Fibroblast of lung (primary cell): ENCODE measurements at regions not wholly inside any gene's neighbourhood (a gene's known extent, or its start where the extent isn't known, plus 50 kb on each side); places are given as distances from the start of the nearest gene placed in this dataset.

Experiments
- DNase-seq, 2 donors: peaks; one replicate each; pipeline versions ENCODE4 v3.0.0 to v3.0.0-alpha.2; 2010; ENCODE audit warnings: low read depth in 2 of 2
- H2AFZ ChIP-seq: 2 replicates; pipeline ENCODE4 v1.5.1; 2012; ENCODE audit warnings: low read length, control low read depth, inconsistent platforms
- H3K27ac ChIP-seq: 2 replicates; pipeline ENCODE4 v1.5.1; 2011; ENCODE audit warnings: low read length, control low read depth; ENCODE audit not compliant: insufficient read depth
- H3K27me3 ChIP-seq: 2 replicates; pipeline ENCODE4 v1.5.1; 2011; ENCODE audit warnings: mild to moderate bottlenecking, low read length; ENCODE audit not compliant: control insufficient read depth, insufficient read depth
- H3K36me3 ChIP-seq: 2 replicates; pipeline ENCODE4 v1.5.1; 2011; ENCODE audit warnings: low read length; ENCODE audit not compliant: control insufficient read depth, insufficient read depth
- H3K4me1 ChIP-seq: 2 replicates; pipeline ENCODE4 v1.5.1; 2011; ENCODE audit warnings: low read length; ENCODE audit not compliant: control insufficient read depth, insufficient read depth; ENCODE audit errors: extremely low read depth
- H3K4me2 ChIP-seq: 2 replicates; pipeline ENCODE4 v1.5.1; 2011; ENCODE audit warnings: low read length, control low read depth; ENCODE audit not compliant: insufficient read depth; ENCODE audit errors: extremely low read depth
- H3K4me3 ChIP-seq, 4 experiments: fragments of 200-600 bp in 1 of 4; sonication (generic) in 1 of 4; replicated peaks in 1 of 4; 2 replicates each; pipeline ENCODE4 v1.5.1; 2011 to 2016; ENCODE audit warnings: low read length in 4 of 4, low read depth in 3 of 4, mild to moderate bottlenecking in 3 of 4, control low read depth in 2 of 4, inconsistent platforms in 1 of 4, mixed read lengths in 1 of 4; ENCODE audit not compliant: insufficient read depth in 1 of 4; ENCODE audit errors: control extremely low read depth in 1 of 4
- H3K79me2 ChIP-seq: 2 replicates; pipeline ENCODE4 v1.5.1; 2012; ENCODE audit warnings: mild to moderate bottlenecking, low read length, inconsistent platforms; ENCODE audit not compliant: control insufficient read depth, insufficient read depth
- H3K9ac ChIP-seq: 2 replicates; pipeline ENCODE4 v1.5.1; 2011; ENCODE audit warnings: mild to moderate bottlenecking, low read length, control low read depth; ENCODE audit not compliant: insufficient read depth
- H3K9me3 ChIP-seq: 2 replicates; pipeline ENCODE4 v1.5.1; 2012; ENCODE audit warnings: low read depth, low read length; ENCODE audit not compliant: control insufficient read depth, insufficient read depth
- H4K20me1 ChIP-seq: 2 replicates; pipeline ENCODE4 v1.5.1; 2011; ENCODE audit warnings: low read length; ENCODE audit not compliant: control insufficient read depth, insufficient read depth; ENCODE audit errors: extremely low read depth
- EZH2 ChIP-seq: IDR thresholded peaks from 2 replicates; pipeline ENCODE4 v1.5.1; 2012; ENCODE audit warnings: low read length, control low read depth, mild to moderate bottlenecking; ENCODE audit errors: missing control alignments
- TF ChIP-seq, protein P1 (sequence below), 2 donors: IDR thresholded peaks in 1 of 2; conservative IDR thresholded peaks in 1 of 2; 1 replicate in 1 of 2; 2 replicates in 1 of 2; pipeline ENCODE4 v1.5.1; 2011 to 2012; ENCODE audit warnings: low read length in 2 of 2, control low read depth in 1 of 2, inconsistent platforms in 1 of 2, low read depth in 1 of 2, mild to moderate bottlenecking in 1 of 2

DNA sequence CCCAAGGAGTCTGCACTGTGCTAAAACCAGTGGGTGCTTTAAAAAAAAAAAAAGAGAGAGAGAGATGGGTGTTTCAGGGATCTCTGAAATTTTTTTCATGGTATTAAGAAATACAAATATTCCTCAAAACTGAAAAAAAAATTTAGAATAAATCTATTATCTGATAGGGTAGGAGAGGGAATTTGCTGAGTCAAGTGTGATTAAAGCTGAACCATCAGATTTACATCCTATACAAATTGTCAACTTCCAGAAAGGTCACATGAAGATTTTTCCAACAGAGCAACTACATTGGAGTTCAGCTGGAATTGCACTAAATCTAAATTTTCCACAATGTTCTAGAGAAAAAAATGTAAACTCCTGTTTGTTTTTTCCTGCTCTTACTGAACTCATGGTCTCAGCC, 79.3 kb upstream of the DSCAM start:
- H3K27ac ChIP-seq = no peak overlapping the region
- H3K9me3 ChIP-seq = no peaks in the 10 kb centered on the region
- H3K4me1 ChIP-seq = no peaks in the 10 kb centered on the region
- no peaks in the 10 kb centered on the region for H4K20me1 ChIP-seq
- H3K9ac ChIP-seq = no peak overlapping the region
- DNase-seq = no peak
- H3K4me3 ChIP-seq = no peak overlapping the region
- H2AFZ ChIP-seq = no peak overlapping the region
- H3K79me2 ChIP-seq = no peaks in the 10 kb centered on the region
- no peak for TF ChIP-seq EZH2
- TF ChIP-seq, protein P1, sequence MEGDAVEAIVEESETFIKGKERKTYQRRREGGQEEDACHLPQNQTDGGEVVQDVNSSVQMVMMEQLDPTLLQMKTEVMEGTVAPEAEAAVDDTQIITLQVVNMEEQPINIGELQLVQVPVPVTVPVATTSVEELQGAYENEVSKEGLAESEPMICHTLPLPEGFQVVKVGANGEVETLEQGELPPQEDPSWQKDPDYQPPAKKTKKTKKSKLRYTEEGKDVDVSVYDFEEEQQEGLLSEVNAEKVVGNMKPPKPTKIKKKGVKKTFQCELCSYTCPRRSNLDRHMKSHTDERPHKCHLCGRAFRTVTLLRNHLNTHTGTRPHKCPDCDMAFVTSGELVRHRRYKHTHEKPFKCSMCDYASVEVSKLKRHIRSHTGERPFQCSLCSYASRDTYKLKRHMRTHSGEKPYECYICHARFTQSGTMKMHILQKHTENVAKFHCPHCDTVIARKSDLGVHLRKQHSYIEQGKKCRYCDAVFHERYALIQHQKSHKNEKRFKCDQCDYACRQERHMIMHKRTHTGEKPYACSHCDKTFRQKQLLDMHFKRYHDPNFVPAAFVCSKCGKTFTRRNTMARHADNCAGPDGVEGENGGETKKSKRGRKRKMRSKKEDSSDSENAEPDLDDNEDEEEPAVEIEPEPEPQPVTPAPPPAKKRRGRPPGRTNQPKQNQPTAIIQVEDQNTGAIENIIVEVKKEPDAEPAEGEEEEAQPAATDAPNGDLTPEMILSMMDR (conservative IDR thresholded peaks at IDR 0.05 in 1 of 2, IDR thresholded peaks at IDR 0.05 in 1 of 2; ENCODE audit: low read depth in 1 of 2, low read length in 2 of 2) = no peak
- H3K27me3 ChIP-seq = no peaks in the 10 kb centered on the region
- no peak overlapping the region for H3K4me2 ChIP-seq
- H3K36me3 ChIP-seq = no peaks in the 10 kb centered on the region

DNA sequence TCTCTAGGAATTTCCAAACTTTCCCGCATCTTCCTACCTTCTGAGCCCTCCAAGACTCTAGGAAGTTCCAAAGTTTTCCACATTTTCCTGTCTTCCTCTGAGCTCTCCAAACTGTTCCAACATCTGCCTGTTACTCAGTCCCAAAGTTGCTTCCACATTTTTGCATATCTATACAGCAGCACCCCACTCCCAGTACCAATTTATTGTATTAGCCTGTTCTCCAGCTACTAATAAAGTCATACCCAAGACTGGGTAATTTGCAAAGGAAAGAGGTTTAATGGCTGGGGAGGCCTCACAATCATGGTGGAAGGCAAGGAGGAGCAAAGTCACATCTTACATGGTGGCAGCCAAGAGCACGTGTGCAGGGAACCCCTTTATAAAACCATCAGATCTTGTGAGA, 82.9 kb upstream of the DSCAM start:
- no peaks in the 10 kb centered on the region for H3K4me1 ChIP-seq
- H3K27me3 ChIP-seq = no peaks in the 10 kb centered on the region
- H3K27ac ChIP-seq = no peak overlapping the region
- no peaks in the 10 kb centered on the region for H3K79me2 ChIP-seq
- H3K36me3 ChIP-seq = no peaks in the 10 kb centered on the region
- H3K9me3 ChIP-seq = no peaks in the 10 kb centered on the region
- no peak for DNase-seq
- H4K20me1 ChIP-seq = no peaks in the 10 kb centered on the region
- no peak overlapping the region for H3K4me2 ChIP-seq
- H2AFZ ChIP-seq = no peak overlapping the region
- H3K9ac ChIP-seq = no peak overlapping the region
- H3K4me3 ChIP-seq = no peak overlapping the region
- TF ChIP-seq EZH2 = no peak
- TF ChIP-seq, protein P1 (conservative IDR thresholded peaks at IDR 0.05 in 1 of 2, IDR thresholded peaks at IDR 0.05 in 1 of 2; ENCODE audit: low read depth in 1 of 2, low read length in 2 of 2) = no peak

DNA sequence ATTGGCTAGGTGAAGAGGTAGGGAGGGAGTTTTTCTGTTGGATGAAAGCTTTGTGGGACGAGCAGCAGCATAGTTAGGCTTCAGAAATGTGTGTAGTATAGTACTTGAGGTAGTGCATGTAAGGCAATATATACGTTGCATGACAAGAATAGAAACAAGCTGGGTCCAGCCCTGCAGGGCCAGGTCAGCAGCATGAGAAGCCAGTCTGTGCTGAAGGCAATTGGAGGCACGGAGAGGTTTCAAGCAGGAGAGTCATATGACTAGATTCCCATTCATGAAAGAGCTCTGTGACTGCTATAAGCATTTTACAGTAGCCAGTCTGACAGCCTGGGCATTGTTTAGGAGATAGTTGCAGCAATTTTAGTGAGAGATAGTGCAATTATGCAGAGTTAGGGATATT, 84.2 kb upstream of the DSCAM start:
- no peaks in the 10 kb centered on the region for H3K9me3 ChIP-seq
- no peak overlapping the region for H2AFZ ChIP-seq
- no peaks in the 10 kb centered on the region for H4K20me1 ChIP-seq
- H3K9ac ChIP-seq = no peak overlapping the region
- no peaks in the 10 kb centered on the region for H3K79me2 ChIP-seq
- H3K4me2 ChIP-seq = no peak overlapping the region
- no peaks in the 10 kb centered on the region for H3K4me1 ChIP-seq
- H3K27ac ChIP-seq = no peak overlapping the region
- H3K36me3 ChIP-seq = no peaks in the 10 kb centered on the region
- no peaks in the 10 kb centered on the region for H3K27me3 ChIP-seq
- H3K4me3 ChIP-seq = no peak overlapping the region
- no peak for DNase-seq
- TF ChIP-seq, protein P1 (conservative IDR thresholded peaks at IDR 0.05 in 1 of 2, IDR thresholded peaks at IDR 0.05 in 1 of 2; ENCODE audit: low read depth in 1 of 2, low read length in 2 of 2) = no peak
- no peak for TF ChIP-seq EZH2
